ENCODE measurements at regions not wholly inside any gene's neighbourhood (a gene's known extent, or its start where the extent isn't known, plus 50 kb on each side); places are given as distances from the start of the nearest gene placed in this dataset.

DNA sequence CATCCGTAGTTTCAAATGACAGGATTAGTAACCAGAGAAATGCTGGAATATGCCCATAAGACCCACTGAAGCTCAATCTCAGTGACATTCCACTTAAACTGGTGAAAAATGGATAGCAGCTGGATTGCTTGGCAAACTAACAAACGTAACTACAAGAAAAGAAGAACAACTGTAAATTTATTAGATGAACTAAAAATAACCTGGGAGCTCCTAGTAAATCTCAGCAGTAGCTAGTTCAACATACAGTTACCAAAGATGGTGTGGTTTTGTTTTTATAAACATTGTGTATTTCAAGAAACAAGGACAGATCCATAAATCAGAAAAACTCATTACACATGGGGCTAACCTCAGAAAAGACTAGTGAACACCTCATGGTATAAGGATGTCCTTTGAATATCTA is 531.9 kb downstream of the XIRP2 start:
- Histone ChIP-seq H3K27ac (ENCODE audit: low read depth, low read length) (no peak overlapping the region), H3K4ac (replicated peaks; ENCODE audit: insufficient read length, low read depth, low read length) (no peak overlapping the region), H3K9me3 (ENCODE audit: insufficient read depth in 2 of 2, low read depth in 1 of 2, low read length in 1 of 2) (peaks cover 4 to 6% of the 10 kb centered on the region in 2 experiments), H4K91ac (replicated peaks; ENCODE audit: insufficient read length, low read length) (no peak overlapping the region), H3K4me2 (ENCODE audit: insufficient read depth in 1 of 2, low read depth in 2 of 2, low read length in 2 of 2) (no peak overlapping the region), H2BK20ac (ENCODE audit: low read length) (no peak overlapping the region), H3K27me3 (replicated peaks in 1 of 4; ENCODE audit: control insufficient read depth in 3 of 4, extremely low read depth in 1 of 4, insufficient read depth in 3 of 4, low read length in 3 of 4) (no peaks in the 10 kb centered on the region), H3K14ac (ENCODE audit: insufficient read length) (no peak overlapping the region), H3K23me2 (ENCODE audit: low read depth, low read length) (no peaks in the 10 kb centered on the region), H4K8ac (ENCODE audit: extremely low read depth, insufficient read depth, low read length) (no peak overlapping the region), H4K5ac (ENCODE audit: insufficient read length, low read depth, low read length) (no peak overlapping the region), H2AK5ac (ENCODE audit: low read depth, low read length) (no peak overlapping the region), H2BK5ac (ENCODE audit: low read depth, low read length) (no peak overlapping the region), H3K79me1 (ENCODE audit: low read depth, low read length) (peaks cover 2% of the 10 kb centered on the region; the same call in 1 of the 2 replicates), H3K79me2 (ENCODE audit: control insufficient read depth in 1 of 2, insufficient read depth in 2 of 2, low read length in 2 of 2) (peaks cover 0 to 87% of the 10 kb centered on the region in 2 experiments; a peak in 2 of 4 replicates), H3K18ac (ENCODE audit: extremely low read depth, low read length) (no peak overlapping the region), H2BK15ac (ENCODE audit: low read length) (no peak overlapping the region), H3K9ac (replicated peaks in 1 of 4; ENCODE audit: extremely low read depth in 1 of 4, low read depth in 3 of 4, low read length in 3 of 4) (no peak overlapping the region), H3K56ac (replicated peaks; ENCODE audit: insufficient read length, low read depth, low read length) (no peak overlapping the region), H3K4me3 (ENCODE audit: extremely low read depth in 1 of 4, insufficient read depth in 2 of 4, low read depth in 3 of 4, low read length in 4 of 4) (no peak overlapping the region), H3K36me3 (ENCODE audit: control insufficient read depth in 2 of 4, insufficient read depth in 4 of 4, low read length in 3 of 4) (no peaks in the 10 kb centered on the region; a peak in 2 of 8 replicates), H3K4me1 (replicated peaks in 1 of 4; ENCODE audit: control insufficient read depth in 3 of 4, insufficient read depth in 4 of 4, low read length in 3 of 4) (peaks cover 0 to 9% (median 3%) of the 10 kb centered on the region in 4 experiments; a peak in 2 of 7 replicates), H2BK12ac (ENCODE audit: low read depth, low read length) (no peak overlapping the region), H2AFZ (ENCODE audit: low read length) (no peak overlapping the region), H4K20me1 (replicated peaks in 1 of 2; ENCODE audit: control insufficient read depth in 1 of 2, insufficient read depth in 2 of 2, low read length in 2 of 2) (no peaks in the 10 kb centered on the region), H3K23ac (ENCODE audit: insufficient read length) (no peak overlapping the region), H2BK120ac (replicated peaks; ENCODE audit: low read depth, low read length) (no peak overlapping the region)
- POLR2A ChIA-PET (ENCODE audit: partially characterized antibody), result no interaction called here
- TF ChIP-seq RFX5 (IDR thresholded peaks at IDR 0.05; ENCODE audit: borderline replicate concordance, low read depth, low read length), result no peak
- no peak for TF ChIP-seq MAFK (IDR thresholded peaks at IDR 0.05; ENCODE audit: low read depth, low read length)
- TF ChIP-seq NANOG (IDR thresholded peaks at IDR 0.05; ENCODE audit: insufficient read depth, low read depth, low read length, poor library complexity, severe bottlenecking), result no peak
- CTCF ChIA-PET (ENCODE audit: partially characterized antibody), result interaction anchor here (0.6 to 2.6 kb wide), 5 partner anchors 18 to 650 kb away, joined by 3 to 10 read pairs (median 4); no protein-coding TSS in a partner anchor
- no peak for DNase-seq (ENCODE audit: low read depth in 1 of 2, low spot score in 2 of 2)
- WGBS, 2 experiments (ENCODE audit: extremely low coverage in 1 of 2, insufficient coverage in 1 of 2, insufficient read length in 1 of 2, insufficient replicate concordance in 2 of 2, low coverage in 1 of 2, low lambda C conversion rate in 2 of 2, missing lambda C conversion rate in 1 of 2), result 79% methylated on average over 2 of the region's 2 CpGs; no CpG with 5 or more reads in 1 of the 2 experiments
- FAIRE-seq, result no peak
